GM12872 (cell line): ENCODE measurements at regions not wholly inside any gene's neighbourhood (a gene's known extent, or its start where the extent isn't known, plus 50 kb on each side); places are given as distances from the start of the nearest gene placed in this dataset.

ENCODE experiments used
- CTCF ChIP-seq: IDR thresholded peaks from 3 replicates; pipeline ENCODE4 v1.5.1; 2011; ENCODE audit warnings: low read depth, mild to moderate bottlenecking, low read length, moderate library complexity; ENCODE audit not compliant: insufficient read depth

DNA sequence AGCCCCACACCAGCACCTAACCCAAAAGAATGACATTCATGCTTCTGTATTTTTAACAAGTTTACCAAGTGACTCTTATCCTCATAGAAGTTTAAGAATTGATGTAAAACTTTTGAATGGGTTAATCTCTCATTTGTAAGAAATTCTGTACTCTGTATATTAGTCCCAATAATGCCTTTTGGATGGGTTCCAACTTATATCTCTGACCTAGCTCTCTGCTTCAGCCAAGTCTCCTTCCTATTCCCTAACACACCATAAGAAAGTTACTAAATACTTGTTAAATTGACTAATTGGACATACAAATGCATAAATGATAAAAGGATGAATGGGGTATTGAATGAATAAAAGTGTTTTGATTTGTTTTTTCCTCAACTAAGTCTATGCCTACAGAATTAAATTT lies 557.3 kb downstream of the TMTC2 start:
- TF ChIP-seq CTCF: no peak

DNA sequence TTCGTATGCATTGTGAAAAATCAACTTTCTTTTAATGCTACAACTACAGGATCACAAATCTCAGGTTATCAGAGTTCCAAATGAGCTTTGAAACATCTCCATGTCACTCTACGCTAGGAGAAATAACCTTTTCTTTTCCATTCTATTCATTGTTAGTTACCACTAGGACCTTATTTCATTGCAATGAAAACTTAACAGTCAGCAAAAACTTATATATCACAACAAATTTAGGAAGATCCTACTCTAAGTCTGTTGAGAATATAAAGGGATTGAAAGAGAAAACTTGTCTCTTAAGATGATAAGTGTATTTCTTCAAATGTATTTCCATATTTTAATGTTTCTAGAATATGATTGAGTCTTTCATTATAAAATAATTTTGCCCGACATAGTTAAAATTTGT lies 539.1 kb downstream of the TMTC2 start:
- TF ChIP-seq CTCF: no peak

DNA sequence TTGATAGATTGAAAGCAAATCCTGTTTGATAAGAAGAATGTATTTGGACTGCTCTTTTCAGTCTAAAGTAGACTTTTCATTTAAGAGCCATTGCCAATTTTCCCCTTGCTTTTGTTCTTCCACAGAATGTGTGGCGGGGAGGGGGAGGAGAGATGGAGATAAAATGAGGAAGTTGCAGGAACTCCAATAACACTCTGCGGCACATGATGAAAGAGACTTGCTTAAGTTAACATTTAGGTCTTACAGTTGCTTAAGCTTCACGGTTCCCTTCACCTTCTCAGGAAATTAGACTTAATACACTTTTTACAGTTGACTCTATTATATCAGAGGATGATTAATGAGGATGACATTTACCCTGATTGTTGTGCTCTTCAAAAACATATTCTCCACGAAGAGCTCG lies 537.3 kb downstream of the TMTC2 start:
- TF ChIP-seq CTCF: no peak

- no peak for TF ChIP-seq CTCF
Observed at GRCh38 chr12:83220774-83221173, 534.1 kb downstream of the TMTC2 start.

- TF ChIP-seq CTCF: no peak
Observed at GRCh38 chr12:83216230-83216629, 529.5 kb downstream of the TMTC2 start.

GRCh38 chr12:83214185-83214584 lies 527.5 kb downstream of the TMTC2 start:
- TF ChIP-seq CTCF: no peak

- TF ChIP-seq CTCF: no peak
Observed at GRCh38 chr12:83210933-83211332, 524.2 kb downstream of the TMTC2 start.

DNA sequence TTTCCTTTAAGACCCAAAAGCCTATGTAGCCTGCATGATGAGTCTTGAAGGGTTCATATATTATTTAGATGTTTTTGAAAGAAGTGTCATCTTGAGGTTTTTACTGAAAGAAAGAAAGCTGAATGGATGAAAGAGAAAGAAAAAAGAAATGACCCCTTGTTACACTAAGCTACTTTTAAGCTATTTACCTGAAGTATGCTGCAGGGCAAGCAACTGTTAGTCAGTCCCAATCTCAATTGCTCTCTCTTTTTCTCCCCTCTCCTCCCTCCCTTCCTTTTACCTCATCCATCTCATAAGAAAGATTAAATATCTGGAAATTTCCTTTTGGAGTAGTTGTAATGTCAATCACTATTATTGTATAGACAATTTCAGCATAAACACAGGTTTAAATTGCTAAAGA lies 512.4 kb downstream of the TMTC2 start:
- no peak for TF ChIP-seq CTCF
